HG03060 (cell line): ENCODE measurements at regions not wholly inside any gene's neighbourhood (a gene's known extent, or its start where the extent isn't known, plus 50 kb on each side); places are given as distances from the start of the nearest gene placed in this dataset.
A peak's percentile ranks its signal among the peaks of the same experiment; 100 is the strongest.

ENCODE experiments used
- ATAC-seq: cut with Tn5 transposase; IDR thresholded peaks from one replicate; pipeline ENCODE4 v1.9.1; 2021; ENCODE audit warnings: low read depth, moderate number of reproducible peaks; ENCODE audit not compliant: unreplicated experiment

GRCh38 chr10:83954193-83954799 is 185.0 kb upstream of the GHITM start:
- no peak for ATAC-seq

GRCh38 chr10:83955406-83955805 is 183.9 kb upstream of the GHITM start:
- no peak for ATAC-seq

DNA sequence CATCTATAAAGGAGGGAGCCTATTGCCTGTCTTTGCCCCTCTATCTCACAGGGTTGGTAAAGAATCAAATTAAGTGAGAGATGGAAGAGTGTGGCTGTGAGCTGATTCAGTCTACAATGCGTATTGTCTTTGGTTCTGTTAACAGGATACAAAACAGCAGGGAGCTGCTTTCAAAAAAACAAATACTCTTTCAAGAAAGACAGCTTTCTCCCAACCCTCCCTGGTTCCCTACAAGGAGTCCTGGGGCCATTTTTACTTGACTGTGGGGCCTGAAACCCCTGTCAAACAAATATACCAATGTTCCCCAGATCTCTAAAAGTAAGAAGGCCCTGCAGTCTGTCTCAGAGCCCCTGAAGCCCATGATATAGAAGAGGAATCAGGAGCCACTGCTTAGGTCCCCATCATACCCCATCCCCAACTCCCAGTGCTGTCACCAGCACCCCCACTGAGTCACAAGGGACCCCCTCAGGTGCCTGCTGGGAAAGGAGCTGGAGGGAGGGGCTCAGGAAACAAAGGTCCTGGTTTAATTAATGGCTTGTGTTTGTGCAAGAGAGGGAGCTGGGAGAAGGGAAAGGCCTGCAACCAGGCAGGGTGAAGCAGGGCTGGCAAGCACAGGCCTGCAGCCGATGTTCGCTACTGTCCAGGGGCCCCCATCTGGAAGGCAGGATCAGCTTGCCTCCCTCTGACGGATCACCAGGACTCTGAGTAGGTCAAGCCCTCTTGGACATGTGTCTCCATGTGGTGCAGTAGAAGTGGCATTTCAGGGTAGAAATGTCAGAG is 182.0 kb upstream of the GHITM start:
- no peak for ATAC-seq

DNA sequence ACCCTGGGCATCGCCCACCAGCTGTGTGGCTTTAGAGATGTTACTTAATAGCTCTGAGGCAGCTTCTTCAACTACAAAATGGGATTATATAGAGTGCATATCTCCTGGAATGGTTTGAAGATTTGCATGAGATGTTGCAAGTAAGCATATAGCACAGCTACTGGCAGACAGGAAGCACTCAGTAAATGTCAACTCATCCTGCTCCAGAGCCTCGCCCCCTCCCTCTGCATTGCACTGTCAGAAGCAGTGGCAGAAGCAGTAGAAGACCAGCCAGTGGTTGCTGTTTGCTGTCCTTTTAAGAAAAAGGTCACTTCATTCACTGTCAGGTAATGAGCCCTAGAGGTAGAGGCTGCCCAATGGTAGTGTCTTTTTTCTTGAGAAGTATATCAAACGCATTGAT is 180.0 kb upstream of the GHITM start:
- no peak for ATAC-seq

DNA sequence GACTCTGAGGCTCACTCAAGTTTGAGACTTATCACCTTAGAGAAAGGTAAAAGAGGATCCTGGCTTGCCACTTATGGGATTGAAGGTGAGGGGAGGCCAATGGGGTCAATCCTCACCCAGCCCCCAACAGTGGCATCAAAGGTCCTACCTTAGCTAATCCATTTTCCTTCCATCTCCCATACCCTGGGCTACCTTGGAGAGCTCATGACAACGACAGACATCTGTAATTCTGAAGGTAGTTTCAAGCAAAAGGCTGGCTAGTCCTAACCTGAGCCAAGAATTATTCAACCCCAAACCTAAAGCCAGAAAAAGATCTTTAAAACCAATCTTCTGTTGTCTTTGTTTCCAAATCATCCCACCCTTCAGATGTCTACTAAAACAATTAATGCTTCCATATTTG is 179.2 kb upstream of the GHITM start:
- no peak for ATAC-seq

DNA sequence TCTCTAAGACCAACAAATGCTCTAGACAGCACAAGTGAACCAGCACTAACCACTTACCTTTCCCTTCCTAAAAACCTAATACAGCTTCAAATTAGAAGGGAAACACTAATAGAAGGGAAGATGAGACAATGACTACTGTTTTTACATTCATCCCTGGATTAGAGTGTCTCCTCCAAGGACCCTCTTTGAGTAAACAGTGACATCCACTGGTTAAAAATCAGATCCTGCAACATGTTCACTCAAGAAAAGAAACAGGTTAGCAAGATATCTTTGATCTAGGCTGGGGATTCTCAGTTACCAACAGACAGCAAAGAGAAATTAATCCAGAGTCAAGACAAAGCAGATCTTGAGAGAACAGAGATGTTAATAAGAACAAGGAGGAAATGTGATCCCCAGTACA is 177.7 kb upstream of the GHITM start:
- ATAC-seq, result no peak

GRCh38 chr10:83963446-83963845 is 175.9 kb upstream of the GHITM start:
- ATAC-seq, result no peak

- ATAC-seq, result no peak
These were observed 173.8 kb upstream of the GHITM start for GRCh38 chr10:83965473-83965872.

DNA sequence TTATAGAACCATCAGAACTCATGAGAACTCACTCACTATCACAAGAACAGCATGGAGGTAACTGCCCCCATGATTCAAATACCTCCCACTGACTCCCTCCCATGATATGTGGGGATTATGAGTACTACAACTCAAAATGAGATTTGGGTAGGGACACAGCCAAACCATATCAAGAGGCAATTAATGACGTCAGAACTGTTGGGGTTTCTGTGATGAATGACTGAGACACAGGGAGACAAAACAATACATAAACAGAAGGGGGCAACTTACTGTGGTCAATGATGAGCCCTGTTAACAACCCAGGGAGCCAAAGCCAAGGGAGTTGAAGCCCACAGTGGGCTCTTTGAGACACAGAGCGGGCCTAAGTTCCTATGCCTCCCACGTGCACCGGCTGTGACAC is 171.3 kb upstream of the GHITM start:
- no peak for ATAC-seq

DNA sequence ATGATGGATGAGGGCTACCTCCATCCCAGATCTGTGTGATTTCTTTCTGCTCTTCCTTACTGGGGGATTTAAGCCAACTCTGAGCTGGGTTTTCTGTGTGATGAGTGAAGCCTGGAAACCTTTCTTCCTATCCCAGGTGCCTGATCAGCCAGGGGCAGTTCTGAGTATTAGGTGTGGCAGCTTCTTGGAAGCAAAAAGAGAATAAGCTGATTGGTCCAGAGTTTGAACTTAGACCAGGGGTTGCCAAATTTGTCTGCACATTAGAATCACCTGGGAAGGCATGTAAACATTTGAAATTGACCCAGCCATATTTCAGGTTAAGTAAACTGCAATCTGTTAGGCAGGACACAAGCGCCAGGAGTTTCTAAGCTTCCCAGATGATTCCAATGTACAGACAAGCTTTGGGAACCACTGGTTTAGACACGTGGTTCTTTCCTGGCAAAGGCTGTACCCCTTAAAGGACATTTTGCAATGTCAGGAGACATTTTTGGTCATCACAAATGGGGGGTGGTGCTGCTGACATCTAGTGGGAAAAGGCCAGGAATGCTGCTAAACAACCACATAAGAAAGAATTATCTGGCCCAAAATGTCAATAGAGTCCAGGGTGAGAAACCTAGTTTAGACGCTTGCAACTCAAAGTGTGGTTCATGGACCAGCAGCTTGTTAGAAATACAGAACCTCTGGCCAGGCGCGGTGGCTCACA is 160.5 kb upstream of the GHITM start:
- no peak for ATAC-seq

- no peak for ATAC-seq
These were observed 156.5 kb upstream of the GHITM start for GRCh38 chr10:83982812-83983211.

DNA sequence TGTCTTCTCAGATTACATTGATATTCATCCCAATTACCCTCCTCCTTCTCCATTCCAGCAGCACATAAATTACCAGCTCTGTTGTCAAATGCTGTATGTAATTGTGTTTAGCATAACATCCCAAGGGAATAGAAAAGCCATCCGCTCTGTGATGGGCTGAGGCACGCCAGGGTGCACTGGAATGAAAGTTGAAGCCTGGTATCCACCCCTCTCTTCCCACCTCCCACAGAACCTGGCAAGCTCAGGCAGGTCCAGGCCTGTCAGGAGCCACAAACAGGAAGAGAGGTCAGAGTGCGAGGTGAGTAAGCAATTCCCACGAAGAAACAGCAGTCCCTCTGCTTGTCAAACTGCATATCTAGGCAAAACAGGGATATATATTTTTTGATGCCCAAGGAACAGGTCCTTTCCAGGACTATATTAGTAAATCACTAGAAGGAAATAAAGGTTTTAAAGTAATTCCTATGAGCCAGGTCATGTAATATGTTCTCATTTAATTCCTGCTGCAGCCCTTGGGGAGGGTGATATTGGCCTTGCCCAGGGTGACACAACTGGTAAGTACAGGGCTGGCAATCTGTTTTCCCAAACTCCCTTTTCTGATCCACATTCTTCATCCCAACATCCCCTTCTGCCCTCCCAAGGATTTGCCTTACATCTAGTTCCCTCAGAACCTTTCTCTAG is 155.6 kb upstream of the GHITM start:
- no peak for ATAC-seq

GRCh38 chr10:83984256-83984640 is 155.1 kb upstream of the GHITM start:
- ATAC-seq, result no peak

- ATAC-seq, result no peak
These were observed 152.5 kb upstream of the GHITM start for GRCh38 chr10:83986800-83987199.

DNA sequence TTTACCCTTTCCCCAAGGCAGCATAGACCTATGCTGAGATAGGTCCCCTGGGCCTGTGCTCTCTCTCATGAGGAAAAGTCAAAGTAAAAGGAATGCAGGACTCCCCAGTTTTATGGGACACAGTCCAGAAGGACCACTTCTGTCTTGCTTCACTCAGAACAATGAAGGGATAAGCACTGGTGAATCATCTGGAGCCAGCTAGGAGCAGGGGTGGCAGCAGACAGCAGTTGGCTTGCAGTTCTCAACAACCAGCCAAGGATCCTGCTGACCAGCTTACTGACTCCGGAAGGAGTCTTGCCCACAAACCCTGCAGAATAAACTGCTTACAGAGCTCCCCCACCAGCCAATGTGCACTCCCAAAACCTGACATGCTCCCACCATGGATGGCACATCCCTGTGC is 152.1 kb upstream of the GHITM start:
- ATAC-seq, result no peak

DNA sequence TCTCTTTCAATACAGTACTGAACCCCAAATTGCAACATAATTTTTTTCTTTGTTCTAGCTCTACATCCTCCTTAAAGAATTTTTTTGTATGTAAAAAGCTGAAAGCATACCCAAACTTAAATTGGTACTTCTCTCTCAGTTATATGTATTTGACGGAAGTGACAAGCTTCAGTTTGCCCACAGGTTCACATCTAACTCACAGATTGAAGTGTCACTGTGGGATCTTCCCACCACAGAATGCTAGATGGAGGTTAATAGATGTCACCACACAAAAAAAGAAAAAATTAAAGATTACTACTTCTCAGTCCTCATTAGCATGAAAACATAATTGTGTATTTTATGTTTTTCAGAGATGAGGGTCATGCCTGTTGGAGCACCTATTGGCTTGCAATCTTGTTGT is 150.9 kb upstream of the GHITM start:
- ATAC-seq, result no peak

DNA sequence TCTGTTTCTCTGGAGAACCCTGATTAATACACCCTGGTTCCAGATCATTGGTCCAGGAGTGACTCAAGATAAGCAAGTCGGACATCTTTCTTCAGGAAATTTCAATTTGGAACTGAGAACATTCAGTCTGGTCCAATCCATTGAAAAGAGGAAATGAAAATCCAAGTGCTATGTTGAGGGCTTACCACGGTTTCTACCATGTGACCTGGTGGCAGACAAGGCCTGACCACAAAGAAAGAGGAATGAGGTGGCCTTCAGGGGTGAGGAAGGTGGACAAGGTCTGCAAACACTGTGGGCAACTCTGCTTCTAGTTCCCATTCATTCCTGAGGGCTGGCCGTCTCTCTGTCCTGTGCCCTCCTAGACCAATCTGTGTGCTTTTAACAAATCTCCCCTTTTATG is 149.2 kb upstream of the GHITM start:
- peak; percentile 95 for ATAC-seq

- peak; percentile 38 for ATAC-seq
These were observed 147.1 kb upstream of the GHITM start for GRCh38 chr10:83991986-83992753.

- ATAC-seq, result no peak
These were observed 145.0 kb upstream of the GHITM start for GRCh38 chr10:83994325-83994724.

DNA sequence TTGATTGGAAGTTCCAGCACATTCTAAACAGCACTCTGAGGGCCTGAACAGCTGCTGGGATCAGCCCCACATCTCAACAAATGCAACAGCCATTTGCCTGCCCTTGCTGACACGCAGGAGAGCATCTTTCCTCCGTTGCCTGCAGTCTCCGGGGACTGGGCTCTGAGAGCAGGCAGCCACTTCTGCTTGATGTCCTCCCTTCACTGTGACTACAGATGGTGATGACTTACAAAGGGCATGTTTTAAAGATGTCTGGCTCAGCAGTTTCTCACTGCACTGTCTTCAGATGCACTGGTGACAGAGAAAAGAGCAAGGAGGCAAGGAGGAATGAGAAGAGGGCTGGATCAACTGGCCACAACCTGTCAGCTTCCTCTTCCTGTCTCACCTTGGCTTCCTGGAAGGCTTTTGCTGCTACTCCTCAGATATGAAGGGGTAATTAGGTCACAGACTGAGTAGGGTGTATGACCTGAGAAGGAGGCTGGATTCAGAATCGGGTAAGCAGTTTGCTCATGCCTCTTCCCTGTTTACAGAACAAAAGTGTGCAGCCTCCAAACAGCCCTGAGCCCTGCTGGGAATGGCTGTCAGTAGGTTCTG is 143.5 kb upstream of the GHITM start:
- no peak for ATAC-seq
